ENCODE measurements at regions not wholly inside any gene's neighbourhood (a gene's known extent, or its start where the extent isn't known, plus 50 kb on each side); places are given as distances from the start of the nearest gene placed in this dataset.

DNA sequence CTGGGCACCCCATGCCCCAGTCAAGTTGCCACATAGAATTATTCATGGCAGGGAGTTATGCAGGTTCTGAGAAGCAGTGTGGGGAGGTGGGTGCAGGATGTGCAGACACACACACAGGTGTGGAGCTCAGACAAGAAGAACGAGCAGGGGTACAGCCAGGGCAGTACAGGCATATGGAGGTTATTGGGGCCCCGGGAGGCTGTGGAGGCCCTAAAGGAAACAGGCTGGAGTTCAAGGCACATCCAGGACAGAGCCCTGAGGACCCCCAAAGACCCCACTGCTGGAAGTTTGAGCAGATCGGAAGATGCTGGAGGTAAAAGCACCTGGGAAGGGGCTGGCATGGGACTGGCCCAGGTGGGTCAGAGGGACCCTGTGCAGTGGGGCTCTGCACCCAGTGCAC, 171.3 kb downstream of the PSMG1 start:
- no peak overlapping the region for H3K4me3 ChIP-seq
- no peaks in the 10 kb centered on the region for H3K36me3 ChIP-seq
- DNase-seq = no peak
- TF ChIP-seq CTCF (IDR thresholded peaks at IDR 0.05) = no peak
- no peak for ATAC-seq
- peaks cover 33% of the 10 kb centered on the region for H3K4me1 ChIP-seq
- no peaks in the 10 kb centered on the region for H3K9me3 ChIP-seq
- no peaks in the 10 kb centered on the region for H3K27me3 ChIP-seq
- intact Hi-C loops (cut with DNase I) = no loop called here
- H3K27ac ChIP-seq = no peak overlapping the region

GRCh38 chr21:39010629-39011404, 172.4 kb downstream of the PSMG1 start:
- no peak for TF ChIP-seq CTCF (IDR thresholded peaks at IDR 0.05)
- DNase-seq (no peak), ATAC-seq (peak; percentile 51)
- Histone ChIP-seq H3K4me1 (peaks cover 44% of the 10 kb centered on the region), H3K27ac (peak overlapping the region; percentile 9), H3K27me3 (no peaks in the 10 kb centered on the region), H3K4me3 (no peak overlapping the region), H3K9me3 (no peaks in the 10 kb centered on the region), H3K36me3 (no peaks in the 10 kb centered on the region)
- intact Hi-C loops (cut with DNase I) = no loop called here

- Histone ChIP-seq H3K27me3 (no peaks in the 10 kb centered on the region), H3K36me3 (no peaks in the 10 kb centered on the region), H3K9me3 (no peaks in the 10 kb centered on the region), H3K4me3 (no peak overlapping the region), H3K4me1 (peaks cover 48% of the 10 kb centered on the region), H3K27ac (peak overlapping the region; percentile 36)
- DNase-seq = no peak
- intact Hi-C loops (cut with DNase I) = no loop called here
- TF ChIP-seq CTCF (IDR thresholded peaks at IDR 0.05) = no peak
- ATAC-seq = no peak
These were observed 173.5 kb downstream of the PSMG1 start for GRCh38 chr21:39009587-39010225.

- Histone ChIP-seq H3K27ac (peak overlapping the region; percentile 79), H3K4me1 (peaks cover 65% of the 10 kb centered on the region)
These were observed 175.3 kb downstream of the PSMG1 start for GRCh38 chr21:39007985-39008384.

GRCh38 chr21:39007532-39007931, 175.7 kb downstream of the PSMG1 start:
- no peak for TF ChIP-seq CTCF (IDR thresholded peaks at IDR 0.05)
- DNase-seq (no peak), ATAC-seq (no peak)
- intact Hi-C loops (cut with DNase I) = no loop called here
- no peaks in the 10 kb centered on the region for H3K36me3 ChIP-seq
- no peak overlapping the region for H3K4me3 ChIP-seq
- peak overlapping the region; percentile 79 for H3K27ac ChIP-seq
- H3K4me1 ChIP-seq = peaks cover 66% of the 10 kb centered on the region
- H3K27me3 ChIP-seq = no peaks in the 10 kb centered on the region
- H3K9me3 ChIP-seq = no peaks in the 10 kb centered on the region

More at GRCh38 chr21:39007985-39008384, 175.3 kb downstream of the PSMG1 start:
- TF ChIP-seq CTCF (IDR thresholded peaks at IDR 0.05) = no peak
- intact Hi-C loops (cut with DNase I) = no loop called here
- no peak for DNase-seq
- H3K4me3 ChIP-seq = no peak overlapping the region
- H3K36me3 ChIP-seq = no peaks in the 10 kb centered on the region
- H3K9me3 ChIP-seq = no peaks in the 10 kb centered on the region
- ATAC-seq = no peak
- no peaks in the 10 kb centered on the region for H3K27me3 ChIP-seq

All from upper lobe of right lung (tissue), 1 donor.